GM12878 (cell line): ENCODE measurements at regions not wholly inside any gene's neighbourhood (a gene's known extent, or its start where the extent isn't known, plus 50 kb on each side); places are given as distances from the start of the nearest gene placed in this dataset.

Experiments
- ATAC-seq: fragments of 200-7000 bp; cut with Tn5 transposase; 3 replicates; pipeline ENCODE4 v1.9.1; 2020; ENCODE audit warnings: mild to moderate bottlenecking, moderate library complexity
- BruUV-seq: library from RNA; stranded (reverse); fragments of 400-500 nt; replicated peaks from 2 replicates; lab custom pipeline; 2021; lab: Mats Ljungman, UMichigan
- CTCF ChIA-PET: fragments of 300-600 bp; sonication (Branson Sonifier 250); formaldehyde crosslinking; extraction: SDS; loops from one replicate; lab custom pipeline; 2021; ENCODE audit warnings: inconsistent platforms; lab: Yijun Ruan, JAX
- POLR2A ChIA-PET: fragments of 350-600 bp; formaldehyde crosslinking; extraction: SDS; loops from one replicate; lab custom pipeline; 2021; ENCODE audit warnings: inconsistent platforms; lab: Charles Lee
- RAD21 ChIA-PET: fragments of 300-600 bp; sonication (Branson Sonifier 250); formaldehyde crosslinking; loops from one replicate; lab custom pipeline; 2023; ENCODE audit warnings: antibody characterized with exemption; ENCODE audit not compliant: unreplicated experiment; lab: Charles Lee
- SMC1A ChIA-PET: fragments of 300-600 bp; sonication (Branson Sonifier 250); formaldehyde crosslinking; loops from one replicate; lab custom pipeline; 2023; ENCODE audit not compliant: unreplicated experiment, uncharacterized antibody; lab: Charles Lee
- DNase-seq: peaks from one replicate; pipeline ENCODE4 v3.0.0-alpha.2; 2011; ENCODE audit warnings: low read depth, low spot score
- FAIRE-seq: peaks from 3 replicates; lab custom pipeline; 2011; peaks lifted over from hg19 to GRCh38; lab: Jason Lieb, UNC
- H2AFZ ChIP-seq: 2 replicates; pipeline ENCODE4 v1.6.0; 2011; ENCODE audit warnings: low read depth, low read length, control low read depth; ENCODE audit not compliant: control insufficient read depth
- H3K27ac ChIP-seq: 2 replicates; pipeline ENCODE4 v1.5.1; 2011; ENCODE audit warnings: control low read depth; ENCODE audit not compliant: control insufficient read depth, insufficient read depth
- H3K27me3 ChIP-seq, 2 experiments: replicated peaks in 1 of 2; 2 replicates each; pipeline versions ENCODE4 v1.6.0 to v1.6.1; 2011; ENCODE audit warnings: low read length in 1 of 2; ENCODE audit not compliant: control insufficient read depth in 2 of 2, insufficient read depth in 2 of 2
- H3K36me3 ChIP-seq, 2 experiments: 2 replicates each; pipeline ENCODE4 v1.5.1; 2011; ENCODE audit warnings: low read length in 1 of 2; ENCODE audit not compliant: control insufficient read depth in 2 of 2, insufficient read depth in 2 of 2
- H3K4me1 ChIP-seq: 2 replicates; pipeline ENCODE4 v1.6.1; 2011; ENCODE audit warnings: mild to moderate bottlenecking, low read length, moderate library complexity, mixed read lengths; ENCODE audit not compliant: control insufficient read depth, insufficient read depth
- H3K4me2 ChIP-seq: 2 replicates; pipeline ENCODE4 v1.6.0; 2011; ENCODE audit warnings: control low read depth; ENCODE audit not compliant: control insufficient read depth, insufficient read depth
- H3K4me3 ChIP-seq: fragments of 200-600 bp; sonication (generic); 2 replicates; pipeline ENCODE4 v1.5.1; 2016
- H3K79me2 ChIP-seq: 2 replicates; pipeline ENCODE4 v1.6.0; 2011; ENCODE audit warnings: low read length; ENCODE audit not compliant: control insufficient read depth, insufficient read depth
- H3K9ac ChIP-seq: 2 replicates; pipeline ENCODE4 v1.8.0; 2011; ENCODE audit warnings: low read length, control low read depth, mixed read lengths; ENCODE audit not compliant: control insufficient read depth, insufficient read depth
- H3K9me3 ChIP-seq: replicated peaks from 3 replicates; pipeline ENCODE4 v1.5.1; 2011; ENCODE audit warnings: mild to moderate bottlenecking, low read length; ENCODE audit not compliant: control insufficient read depth, insufficient read depth
- H4K20me1 ChIP-seq: 2 replicates; pipeline ENCODE4 v1.6.0; 2011; ENCODE audit not compliant: control insufficient read depth, insufficient read depth
- BHLHE40 ChIP-seq, 2 experiments: fragments of 450-650 bp in 1 of 2; IDR thresholded peaks; 2 replicates each; pipeline ENCODE4 v1.6.1; 2011 to 2017; ENCODE audit warnings: low read depth in 2 of 2, borderline replicate concordance in 1 of 2, improper control_type of control experiment in 1 of 2, low read length in 1 of 2, mild to moderate bottlenecking in 1 of 2
- CHD1 ChIP-seq: IDR thresholded peaks from 2 replicates; pipeline ENCODE4 v1.6.1; 2012; ENCODE audit warnings: low read depth, low read length, improper control_type of control experiment
- EP300 ChIP-seq, 2 experiments: fragments of 150-350 bp in 1 of 2; IDR thresholded peaks; 2 replicates each; pipeline ENCODE4 v1.6.1; 2011 to 2012; ENCODE audit warnings: low read depth in 2 of 2, low read length in 2 of 2, borderline replicate concordance in 1 of 2, improper control_type of control experiment in 1 of 2, inconsistent platforms in 1 of 2; ENCODE audit not compliant: control insufficient read depth in 1 of 2
- FOXK2 ChIP-seq: fragments of 450-650 bp; IDR thresholded peaks from 2 replicates; pipeline ENCODE4 v1.6.1; 2017; ENCODE audit warnings: mild to moderate bottlenecking, moderate library complexity
- IRF4 ChIP-seq: IDR thresholded peaks from 2 replicates; pipeline ENCODE4 v1.6.1; 2011; ENCODE audit warnings: low read depth, low read length
- MEF2A ChIP-seq: IDR thresholded peaks from 2 replicates; pipeline ENCODE4 v1.6.1; 2011; ENCODE audit warnings: low read depth, mild to moderate bottlenecking, low read length, moderate library complexity; ENCODE audit not compliant: insufficient read depth
- MXI1 ChIP-seq: fragments of 150-350 bp; IDR thresholded peaks from 2 replicates; pipeline ENCODE4 v1.6.1; 2011; ENCODE audit warnings: low read depth, mild to moderate bottlenecking, inconsistent platforms, low read length, improper control_type of control experiment
- NR2C1 ChIP-seq: fragments of 450-650 bp; IDR thresholded peaks from 2 replicates; pipeline ENCODE4 v1.6.1; 2017; ENCODE audit warnings: antibody characterized with exemption, mild to moderate bottlenecking, moderate library complexity
- NRF1 ChIP-seq: conservative IDR thresholded peaks from 2 replicates; pipeline ENCODE4 v1.6.1; 2011; ENCODE audit warnings: mild to moderate bottlenecking, low read depth, low read length, improper control_type of control experiment
- POLR2AphosphoS2 ChIP-seq: IDR thresholded peaks from 2 replicates; pipeline ENCODE4 v1.6.1; 2011; ENCODE audit warnings: low read depth, mild to moderate bottlenecking, low read length, improper control_type of control experiment, moderate library complexity
- PRDM15 ChIP-seq: fragments of 450-650 bp; formaldehyde crosslinking; IDR thresholded peaks from 2 replicates; pipeline ENCODE4 v1.4.0; 2020; ENCODE audit warnings: mild to moderate bottlenecking, moderate library complexity
- SIN3A ChIP-seq: IDR thresholded peaks from 2 replicates; pipeline ENCODE4 v1.6.1; 2012; ENCODE audit warnings: low read depth, low read length, improper control_type of control experiment
- SMARCA5 ChIP-seq: fragments of 450-650 bp; IDR thresholded peaks from 2 replicates; pipeline ENCODE4 v1.6.1; 2017; ENCODE audit warnings: mild to moderate bottlenecking
- STAT3 ChIP-seq: IDR thresholded peaks from 2 replicates; pipeline ENCODE4 v1.6.1; 2011; ENCODE audit warnings: low read depth, low read length, improper control_type of control experiment
- TCF7 ChIP-seq: IDR thresholded peaks from 2 replicates; pipeline ENCODE4 v1.6.1; 2014; ENCODE audit warnings: antibody characterized with exemption, borderline replicate concordance
- YBX1 ChIP-seq: fragments of 450-650 bp; IDR thresholded peaks from 2 replicates; pipeline ENCODE4 v1.6.1; 2016; ENCODE audit warnings: antibody characterized with exemption
- YY1 ChIP-seq: IDR thresholded peaks from 2 replicates; pipeline ENCODE4 v1.6.1; 2011; ENCODE audit warnings: low read depth, mild to moderate bottlenecking, low read length
- WGBS: methylation state at CpG from one replicate; pipeline ENCODE4 v1.1.6; 2016; ENCODE audit warnings: low lambda C conversion rate; ENCODE audit not compliant: insufficient replicate concordance, insufficient coverage; ENCODE audit errors: missing lambda C conversion rate; 5-methylcytosine and 5-hydroxymethylcytosine counted together
- in situ Hi-C: fragments of 300-500 bp; cut with MboI; formaldehyde crosslinking; loops from 9 replicates; pipeline ENCODE4 v1.14.3; 2018; ENCODE audit warnings: mixed read lengths
- intact Hi-C: fragments of 100-400 bp; cut with micrococcal nuclease; formaldehyde crosslinking; loops from one replicate; pipeline ENCODE4 v1.14.2; 2022; ENCODE audit not compliant: unreplicated experiment

- DNase-seq (no peak), FAIRE-seq (no peak)
- Histone ChIP-seq H3K9me3 (no peaks in the 10 kb centered on the region), H3K27me3 (no peaks in the 10 kb centered on the region), H3K4me2 (no peak overlapping the region), H2AFZ (no peak overlapping the region), H3K36me3 (no peaks in the 10 kb centered on the region), H3K27ac (no peak overlapping the region)
- BruUV-seq = no TSS peak
- RAD21 ChIA-PET = no interaction called here
- intact Hi-C loops = no loop called here
- no peak for TF ChIP-seq IRF4
- TF ChIP-seq CHD1 = no peak
- no peak for TF ChIP-seq BHLHE40 (IDR thresholded peaks at IDR 0.05; ENCODE audit: borderline replicate concordance in 1 of 2, low read depth in 2 of 2, low read length in 1 of 2)
- no peak for TF ChIP-seq EP300 (IDR thresholded peaks at IDR 0.05; ENCODE audit: borderline replicate concordance in 1 of 2, control insufficient read depth in 1 of 2, low read depth in 2 of 2, low read length in 2 of 2)
- no peak for TF ChIP-seq FOXK2
- no peak for TF ChIP-seq STAT3
- no peak for TF ChIP-seq MXI1
- TF ChIP-seq SIN3A = no peak
- TF ChIP-seq, all 136 proteins: peak for 0
- SMC1A ChIA-PET = no interaction called here
- no peaks in the 10 kb centered on the region for H3K79me2 ChIP-seq
- H3K9ac ChIP-seq = no peak overlapping the region
- 45% methylated on average over 6 of the region's 6 CpGs for WGBS
- POLR2A ChIA-PET = no interaction called here
- H4K20me1 ChIP-seq = no peaks in the 10 kb centered on the region
- CTCF ChIA-PET = no interaction called here
- no peak overlapping the region for H3K4me3 ChIP-seq
- in situ Hi-C loops = no loop called here
- no peaks in the 10 kb centered on the region for H3K4me1 ChIP-seq
- no peak for ATAC-seq
Observed at GRCh38 chr7:106575138-106575823, 85.7 kb downstream of the CCDC71L start.

- RAD21 ChIA-PET = no interaction called here
- H3K9ac ChIP-seq = no peak overlapping the region
- TF ChIP-seq NRF1 (no peak), YY1 (no peak), POLR2AphosphoS2 (no peak), SMARCA5 (no peak), PRDM15 (CRISPR knock-in tag) (no peak), NR2C1 (no peak), YBX1 (no peak), MEF2A (no peak), TCF7 (no peak)
Observed at GRCh38 chr7:106573738-106574137, 87.2 kb downstream of the CCDC71L start.

More at GRCh38 chr7:106573738-106574137, 87.2 kb downstream of the CCDC71L start:
- no peak overlapping the region for H3K4me3 ChIP-seq
- CTCF ChIA-PET = no interaction called here
- no peak for ATAC-seq
- no peaks in the 10 kb centered on the region for H3K27me3 ChIP-seq
- BruUV-seq = no TSS peak
- H3K9me3 ChIP-seq = no peaks in the 10 kb centered on the region
- H2AFZ ChIP-seq = no peak overlapping the region
- H3K36me3 ChIP-seq = no peaks in the 10 kb centered on the region
- DNase-seq = no peak
- no peaks in the 10 kb centered on the region for H3K79me2 ChIP-seq
- in situ Hi-C loops (no loop called here), intact Hi-C loops (no loop called here)
- FAIRE-seq = no peak
- H3K4me2 ChIP-seq = no peak overlapping the region
- POLR2A ChIA-PET = no interaction called here
- SMC1A ChIA-PET = no interaction called here
- no peaks in the 10 kb centered on the region for H4K20me1 ChIP-seq
- WGBS = 49% methylated on average over 3 of the region's 3 CpGs
- H3K27ac ChIP-seq = no peak overlapping the region
- H3K4me1 ChIP-seq = no peaks in the 10 kb centered on the region
